NCI-H1417 treated with DMSO at 0.1 percent for 48 hours (cell line): ENCODE measurements at regions not wholly inside any gene's neighbourhood (a gene's known extent, or its start where the extent isn't known, plus 50 kb on each side); places are given as distances from the start of the nearest gene placed in this dataset.

ENCODE experiments used
- DNase-seq: peaks from one replicate; lab custom pipeline; 2025; lab: John Stamatoyannopoulos, UW

- no peak for DNase-seq
Observed at GRCh38 chr1:75083848-75084514, 50.2 kb upstream of the LHX8 start.
